K562 (cell line): ENCODE measurements at regions not wholly inside any gene's neighbourhood (a gene's known extent, or its start where the extent isn't known, plus 50 kb on each side); places are given as distances from the start of the nearest gene placed in this dataset.

Source experiments
- ATAC-seq: fragments of 200-7000 bp; cut with Tn5 transposase; 3 replicates; pipeline ENCODE4 v1.9.1; 2020; ENCODE audit warnings: moderate library complexity
- BruUV-seq: library from RNA; stranded (reverse); fragments of 400-500 nt; replicated peaks from 2 replicates; lab custom pipeline; 2021; lab: Mats Ljungman, UMichigan
- CTCF ChIA-PET: fragments of 300-600 bp; formaldehyde crosslinking; extraction: SDS; loops from one replicate; lab custom pipeline; 2021; ENCODE audit warnings: low intra/inter-chr PET ratio; lab: Yijun Ruan, JAX
- POLR2A ChIA-PET: fragments of 300-600, 350-650 bp; sonication (Branson Sonifier 250); formaldehyde crosslinking; extraction: SDS; loops from one replicate; lab custom pipeline; 2021; ENCODE audit warnings: antibody characterized with exemption, inconsistent platforms; lab: Yijun Ruan, JAX
- DNase-seq, 4 experiments: peaks; one replicate each; pipeline versions ENCODE4 v3.0.0 to v3.0.0-alpha.2; 2011 to 2018; ENCODE audit warnings: low spot score in 3 of 4, mixed read lengths in 3 of 4; ENCODE audit errors: extremely low read depth in 1 of 4
- FAIRE-seq: peaks from 2 replicates; lab custom pipeline; 2011; peaks lifted over from hg19 to GRCh38; lab: Jason Lieb, UNC
- H2AFZ ChIP-seq: 2 replicates; pipeline ENCODE4 v1.6.0; 2011; ENCODE audit warnings: low read depth, low read length, control low read depth, inconsistent platforms
- H3K27ac ChIP-seq: fragments of 200-600 bp; 3 replicates; pipeline ENCODE4 v1.8.0; 2011; ENCODE audit warnings: low read depth, mild to moderate bottlenecking, control low read depth, inconsistent platforms, low read length, moderate library complexity, mixed read lengths; ENCODE audit errors: extremely low read depth
- H3K27me3 ChIP-seq, 2 experiments: fragments of 300-600 bp in 1 of 2; 2 replicates in 1 of 2; 3 replicates in 1 of 2; pipeline versions ENCODE4 v1.6.0 to v1.8.0; 2011; ENCODE audit warnings: inconsistent platforms in 2 of 2, low read length in 2 of 2, mild to moderate bottlenecking in 1 of 2, mixed read lengths in 1 of 2, moderate library complexity in 1 of 2; ENCODE audit not compliant: control insufficient read depth in 2 of 2, insufficient read depth in 2 of 2
- H3K36me3 ChIP-seq: fragments of 300-600 bp; 3 replicates; pipeline ENCODE4 v1.8.0; 2011; ENCODE audit warnings: mild to moderate bottlenecking, low read length, inconsistent platforms; ENCODE audit not compliant: control insufficient read depth, insufficient read depth
- H3K4me1 ChIP-seq, 2 experiments: fragments of 200-600 bp in 1 of 2; replicated peaks in 1 of 2; 2 replicates in 1 of 2; 3 replicates in 1 of 2; pipeline versions ENCODE4 v1.5.1 to v1.8.0; 2011; ENCODE audit warnings: inconsistent platforms in 2 of 2, low read length in 2 of 2, mild to moderate bottlenecking in 1 of 2, mixed read lengths in 1 of 2, moderate library complexity in 1 of 2; ENCODE audit not compliant: control insufficient read depth in 2 of 2, insufficient read depth in 2 of 2
- H3K4me2 ChIP-seq: 2 replicates; pipeline ENCODE4 v1.6.1; 2011; ENCODE audit warnings: low read length, control low read depth, inconsistent platforms, mixed read lengths; ENCODE audit not compliant: insufficient read depth
- H3K4me3 ChIP-seq: fragments of 200-600 bp; sonication (generic), shearing (Covaris generic); 2 replicates; pipeline ENCODE4 v1.5.1; 2016; ENCODE audit warnings: control low read depth, inconsistent platforms
- H3K79me2 ChIP-seq: fragments of 200-600 bp; 3 replicates; pipeline ENCODE4 v1.8.0; 2011; ENCODE audit warnings: low read length, inconsistent platforms; ENCODE audit not compliant: control insufficient read depth, insufficient read depth
- H3K9ac ChIP-seq, 2 experiments: 2 replicates each; pipeline versions ENCODE4 v1.6.0 to v1.6.1; 2011; ENCODE audit warnings: low read depth in 2 of 2, low read length in 2 of 2, control low read depth in 1 of 2, inconsistent platforms in 1 of 2, mild to moderate bottlenecking in 1 of 2, mixed read lengths in 1 of 2; ENCODE audit not compliant: insufficient read depth in 1 of 2
- H3K9me1 ChIP-seq: one replicate; pipeline ENCODE4 v1.6.0; 2011; ENCODE audit warnings: inconsistent platforms, mild to moderate bottlenecking, low read length, moderate library complexity; ENCODE audit not compliant: control insufficient read depth, insufficient read depth
- H3K9me3 ChIP-seq: replicated peaks from 2 replicates; pipeline ENCODE4 v1.5.1; 2011; ENCODE audit warnings: low read depth, low read length, inconsistent platforms; ENCODE audit not compliant: control insufficient read depth, insufficient read depth
- H4K20me1 ChIP-seq: replicated peaks from 2 replicates; pipeline ENCODE4 v1.6.1; 2011; ENCODE audit warnings: low read length, inconsistent platforms, mixed read lengths; ENCODE audit not compliant: control insufficient read depth, insufficient read depth
- CBFA2T2 ChIP-seq: fragments of 450-650 bp; conservative IDR thresholded peaks from 2 replicates; pipeline ENCODE4 v1.6.1; 2017; ENCODE audit warnings: mild to moderate bottlenecking
- FUS ChIP-seq: fragments of 200-400 bp; formaldehyde crosslinking; optimal IDR thresholded peaks from 2 replicates; pipeline ENCODE3; 2017; ENCODE audit warnings: low read depth, low read length
- HMG20B ChIP-seq: fragments of 250-450 bp; sonication (Bioruptor Pico); IDR thresholded peaks from 2 replicates; pipeline ENCODE4 v1.5.0; 2021; ENCODE audit warnings: mild to moderate bottlenecking
- MYNN ChIP-seq, 2 experiments: sonication (generic); formaldehyde crosslinking in 1 of 2; IDR thresholded peaks; 2 replicates each; pipeline versions ENCODE4 v1.5.0 to v1.6.1; 2016 to 2020; ENCODE audit warnings: antibody characterized with exemption in 1 of 2, missing genetic modification reagents in 1 of 2
- NR1H2 ChIP-seq: sonication (generic); formaldehyde crosslinking; IDR thresholded peaks from 2 replicates; pipeline ENCODE4 v1.4.0; 2020; ENCODE audit warnings: mild to moderate bottlenecking, missing genetic modification reagents
- RBM22 ChIP-seq: fragments of 200-400 bp; formaldehyde crosslinking; IDR thresholded peaks from 2 replicates; pipeline ENCODE4 v1.6.1; 2018; ENCODE audit warnings: low read length, low read depth; ENCODE audit not compliant: poor library complexity, severe bottlenecking
- RBM25 ChIP-seq: fragments of 200-400 bp; formaldehyde crosslinking; IDR thresholded peaks from 2 replicates; pipeline ENCODE4 v1.6.1; 2018; ENCODE audit warnings: low read length, low read depth, moderate library complexity; ENCODE audit not compliant: severe bottlenecking
- TEAD1 ChIP-seq, 2 experiments: fragments of 450-650 bp in 1 of 2; sonication (generic) in 1 of 2; formaldehyde crosslinking; IDR thresholded peaks; 2 replicates each; pipeline versions ENCODE4 v1.4.0 to v1.8.0; 2020 to 2022; ENCODE audit warnings: mild to moderate bottlenecking in 2 of 2, missing genetic modification reagents in 1 of 2
- XRCC4 ChIP-seq: IDR thresholded peaks from one replicate; pipeline ENCODE4 v1.6.1; 2011; ENCODE audit not compliant: insufficient read depth, insufficient read length; ENCODE audit errors: extremely low read depth
- ZC3H8 ChIP-seq: fragments of 450-650 bp; IDR thresholded peaks from 2 replicates; pipeline ENCODE4 v1.6.1; 2017
- ZFP36 ChIP-seq: fragments of 150-350 bp; IDR thresholded peaks from 2 replicates; pipeline ENCODE4 v1.6.1; 2018; ENCODE audit warnings: low read length, low read depth; ENCODE audit not compliant: partially characterized antibody
- ZNF263 ChIP-seq: sonication (generic); formaldehyde crosslinking; IDR thresholded peaks from 2 replicates; pipeline ENCODE4 v1.8.0; 2022; ENCODE audit warnings: mild to moderate bottlenecking, missing genetic modification reagents, borderline replicate concordance
- ZNF316 ChIP-seq: fragments of 450-650 bp; IDR thresholded peaks from 2 replicates; pipeline ENCODE4 v1.6.1; 2016
- ZZZ3 ChIP-seq: fragments of 450-650 bp; IDR thresholded peaks from 2 replicates; pipeline ENCODE4 v1.6.1; 2016; ENCODE audit warnings: antibody characterized with exemption, mild to moderate bottlenecking, moderate library complexity
- WGBS: fragments of 100-300 bp; shearing (Covaris generic); methylation state at CpG from one replicate; pipeline ENCODE4 v1.1.6; 2016; ENCODE audit warnings: low coverage, mixed read lengths; ENCODE audit not compliant: insufficient coverage; ENCODE audit errors: missing lambda C conversion rate; 5-methylcytosine and 5-hydroxymethylcytosine counted together
- in situ Hi-C: fragments of 300-500 bp; cut with MboI; formaldehyde crosslinking; loops from 4 replicates; pipeline ENCODE4 v1.15.0; 2018; ENCODE audit warnings: inconsistent platforms, mixed read lengths
- intact Hi-C: fragments of 100-400 bp; cut with micrococcal nuclease; formaldehyde crosslinking; loops from 2 replicates; pipeline ENCODE4 v1.14.2; 2022
- TF ChIP-seq, protein P1 (sequence below): fragments of 250-450 bp; sonication (Bioruptor Pico); IDR thresholded peaks from 2 replicates; pipeline ENCODE4 v1.6.1; 2021; ENCODE audit warnings: mild to moderate bottlenecking
- TF ChIP-seq, protein P2 (sequence below): fragments of 250-450 bp; sonication (Bioruptor Pico); IDR thresholded peaks from 2 replicates; pipeline ENCODE4 v1.5.0; 2021

DNA sequence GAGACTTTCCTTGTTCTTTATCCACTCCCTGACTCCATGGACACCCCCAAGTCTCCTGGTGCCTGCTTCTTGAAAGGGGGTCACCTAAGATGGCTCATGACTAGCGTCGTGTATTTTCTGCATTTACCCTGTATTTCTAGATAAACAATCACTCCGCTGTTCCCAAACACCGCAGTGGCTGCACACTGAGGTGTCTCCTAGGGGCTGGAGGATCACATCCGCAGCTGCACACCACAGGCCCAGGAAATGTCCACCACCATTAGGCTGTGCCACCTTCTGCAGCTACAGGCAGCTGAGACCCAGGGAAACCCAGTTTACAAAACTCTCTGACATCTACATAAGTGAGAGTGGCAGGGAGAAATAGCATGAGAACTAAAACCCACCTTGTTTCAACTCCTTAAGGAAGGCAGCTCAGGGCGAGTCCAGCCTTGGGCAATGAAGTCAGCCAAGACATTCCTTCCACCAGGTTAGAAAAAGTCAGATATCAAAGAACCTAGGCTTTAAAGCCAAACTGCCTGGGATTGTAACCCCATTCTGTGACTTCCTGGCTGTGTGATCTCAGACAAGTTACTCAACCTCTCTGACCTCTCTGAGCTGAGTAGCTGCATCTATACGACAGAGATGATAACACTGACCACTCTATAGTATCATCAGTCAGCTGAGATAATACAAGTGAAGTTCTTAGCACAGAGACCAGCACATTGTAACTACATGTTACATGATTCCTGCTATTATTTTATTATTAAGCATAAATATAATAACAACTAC is 102.2 kb downstream of the SNX5 start:
- Histone ChIP-seq H2AFZ (no peak overlapping the region), H3K9ac (no peak overlapping the region), H3K36me3 (no peaks in the 10 kb centered on the region), H3K4me1 (no peaks in the 10 kb centered on the region; a peak in 1 of 5 replicates), H3K4me3 (no peak overlapping the region), H3K27ac (no peak overlapping the region), H3K9me1 (no peaks in the 10 kb centered on the region), H3K9me3 (no peaks in the 10 kb centered on the region), H3K79me2 (no peaks in the 10 kb centered on the region), H3K27me3 (peaks cover 2 to 41% of the 10 kb centered on the region in 2 experiments; a peak in 4 of 5 replicates), H3K4me2 (no peak overlapping the region), H4K20me1 (no peaks in the 10 kb centered on the region)
- ATAC-seq = no peak
- intact Hi-C loops = no loop called here
- no peak for TF ChIP-seq HMG20B
- no peak for TF ChIP-seq TEAD1 (CRISPR knock-in tag; IDR thresholded peaks at IDR 0.05)
- no peak for TF ChIP-seq NR1H2
- no peak for TF ChIP-seq ZZZ3
- TF ChIP-seq FUS = no peak
- no peak for TF ChIP-seq ZNF263 (CRISPR knock-in tag)
- no peak for TF ChIP-seq ZC3H8
- TF ChIP-seq, protein P1, sequence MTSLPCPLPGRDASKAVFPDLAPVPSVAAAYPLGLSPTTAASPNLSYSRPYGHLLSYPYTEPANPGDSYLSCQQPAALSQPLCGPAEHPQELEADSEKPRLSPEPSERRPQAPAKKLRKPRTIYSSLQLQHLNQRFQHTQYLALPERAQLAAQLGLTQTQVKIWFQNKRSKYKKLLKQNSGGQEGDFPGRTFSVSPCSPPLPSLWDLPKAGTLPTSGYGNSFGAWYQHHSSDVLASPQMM (CRISPR knock-in tag) = no peak
- TF ChIP-seq RBM25 = peak; percentile 30
- no peak for TF ChIP-seq CBFA2T2
- no peak for TF ChIP-seq ZNF316
- no peak for TF ChIP-seq XRCC4
- TF ChIP-seq MYNN (IDR thresholded peaks at IDR 0.05) = no peak
- no peak for TF ChIP-seq MYNN (CRISPR knock-in tag; IDR thresholded peaks at IDR 0.05)
- TF ChIP-seq RBM22 = no peak
- TF ChIP-seq, protein P2, sequence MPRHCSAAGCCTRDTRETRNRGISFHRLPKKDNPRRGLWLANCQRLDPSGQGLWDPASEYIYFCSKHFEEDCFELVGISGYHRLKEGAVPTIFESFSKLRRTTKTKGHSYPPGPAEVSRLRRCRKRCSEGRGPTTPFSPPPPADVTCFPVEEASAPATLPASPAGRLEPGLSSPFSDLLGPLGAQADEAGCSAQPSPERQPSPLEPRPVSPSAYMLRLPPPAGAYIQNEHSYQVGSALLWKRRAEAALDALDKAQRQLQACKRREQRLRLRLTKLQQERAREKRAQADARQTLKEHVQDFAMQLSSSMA = no peak
- peak; percentile 29 for TF ChIP-seq ZFP36
- no peak for DNase-seq
- WGBS = 0% methylated on average over 7 of the region's 7 CpGs
- no TSS peak for BruUV-seq
- in situ Hi-C loops = no loop called here
- CTCF ChIA-PET = no interaction called here
- POLR2A ChIA-PET = interaction anchor here (1.0 kb wide), 1 partner anchor 13 kb away, joined by 4 read pairs; no protein-coding TSS in a partner anchor
- FAIRE-seq = no peak
